Stomach (tissue), 4 donors: ENCODE measurements at regions not wholly inside any gene's neighbourhood (a gene's known extent, or its start where the extent isn't known, plus 50 kb on each side); places are given as distances from the start of the nearest gene placed in this dataset.

Source experiments
- CTCF ChIP-seq, 7 experiments: fragments of 450-650 bp in 4 of 7; fragments of 200-600 bp in 3 of 7; sonication (generic) in 3 of 7; IDR thresholded peaks; one replicate each; pipeline ENCODE4 v1.5.1; 2016 to 2019; ENCODE audit warnings: antibody characterized with exemption in 7 of 7, control low read depth in 2 of 7, mild to moderate bottlenecking in 1 of 7
- EP300 ChIP-seq: sonication (generic); formaldehyde crosslinking; IDR thresholded peaks from one replicate; pipeline ENCODE4 v1.6.1; 2017; ENCODE audit warnings: antibody characterized with exemption
- POLR2A ChIP-seq, 4 donors: fragments of 450-650 bp; IDR thresholded peaks; one replicate each; pipeline ENCODE4 v1.6.1; 2016; ENCODE audit warnings: antibody characterized with exemption in 4 of 4, control low read depth in 2 of 4, mild to moderate bottlenecking in 1 of 4, moderate library complexity in 1 of 4
- POLR2AphosphoS5 ChIP-seq, 3 donors: sonication (generic); formaldehyde crosslinking; IDR thresholded peaks; one replicate each; pipeline ENCODE4 v1.6.1; 2016; ENCODE audit warnings: antibody characterized with exemption in 3 of 3

- TF ChIP-seq POLR2A (IDR thresholded peaks at IDR 0.05) (no peak), EP300 (no peak), CTCF (IDR thresholded peaks at IDR 0.05) (no peak), POLR2AphosphoS5 (IDR thresholded peaks at IDR 0.05) (no peak)
Observed at GRCh38 chr5:87589587-87589986, 176.9 kb upstream of the CCNH start.
